Liver (tissue), 8 donors: ENCODE measurements at regions not wholly inside any gene's neighbourhood (a gene's known extent, or its start where the extent isn't known, plus 50 kb on each side); places are given as distances from the start of the nearest gene placed in this dataset.

Experiments used
- DNase-seq: peaks from one replicate; pipeline ENCODE4 v3.0.0-alpha.2; 2017; ENCODE audit warnings: low spot score
- H3K27ac ChIP-seq, 2 donors: one replicate each; pipeline ENCODE4 v1.7.0; 2013; ENCODE audit warnings: inconsistent platforms in 2 of 2, low read length in 2 of 2, control low read depth in 1 of 2, low read depth in 1 of 2, mild to moderate bottlenecking in 1 of 2
- H3K27me3 ChIP-seq, 4 donors: one replicate each; pipeline versions ENCODE4 v1.6.1 to v1.7.0; 2013; ENCODE audit warnings: low read length in 3 of 4, inconsistent platforms in 1 of 4, mild to moderate bottlenecking in 1 of 4, moderate library complexity in 1 of 4; ENCODE audit not compliant: control insufficient read depth in 4 of 4, insufficient read depth in 4 of 4
- H3K36me3 ChIP-seq, 4 donors: one replicate each; pipeline versions ENCODE4 v1.6.1 to v1.7.0; 2013; ENCODE audit warnings: low read length in 3 of 4, mild to moderate bottlenecking in 3 of 4, low read depth in 1 of 4, moderate library complexity in 1 of 4; ENCODE audit not compliant: control insufficient read depth in 4 of 4, insufficient read depth in 3 of 4
- H3K4me1 ChIP-seq, 4 donors: one replicate each; pipeline versions ENCODE4 v1.6.1 to v1.7.0; 2013; ENCODE audit warnings: low read length in 3 of 4, mild to moderate bottlenecking in 3 of 4, moderate library complexity in 1 of 4; ENCODE audit not compliant: control insufficient read depth in 4 of 4, insufficient read depth in 4 of 4
- H3K4me3 ChIP-seq, 3 donors: one replicate each; pipeline versions ENCODE4 v1.6.1 to v1.7.0; 2013; ENCODE audit warnings: low read length in 3 of 3, control low read depth in 1 of 3, low read depth in 1 of 3, mild to moderate bottlenecking in 1 of 3
- H3K9ac ChIP-seq, 2 donors: one replicate each; pipeline ENCODE4 v1.7.0; 2013; ENCODE audit warnings: low read length in 2 of 2, mild to moderate bottlenecking in 2 of 2, moderate library complexity in 2 of 2, control low read depth in 1 of 2, low read depth in 1 of 2
- H3K9me3 ChIP-seq, 4 donors: one replicate each; pipeline versions ENCODE4 v1.6.1 to v1.7.0; 2013; ENCODE audit warnings: low read length in 3 of 4; ENCODE audit not compliant: control insufficient read depth in 4 of 4
- ATF3 ChIP-seq: IDR thresholded peaks from 2 replicates; pipeline ENCODE4 v1.6.1; 2016; ENCODE audit warnings: antibody characterized with exemption
- CTCF ChIP-seq: fragments of 150-350 bp; IDR thresholded peaks from 2 replicates; pipeline ENCODE4 v1.5.1; 2017; ENCODE audit warnings: improper control_type of control experiment, low read depth, low read length; ENCODE audit not compliant: missing input control
- EGR1 ChIP-seq, 2 donors: IDR thresholded peaks; 2 replicates each; pipeline ENCODE4 v1.6.1; 2016 to 2018; ENCODE audit warnings: antibody characterized with exemption in 2 of 2, low read depth in 2 of 2
- FOXA1 ChIP-seq: IDR thresholded peaks from 2 replicates; pipeline ENCODE4 v1.6.1; 2016; ENCODE audit warnings: antibody characterized with exemption
- FOXA2 ChIP-seq: IDR thresholded peaks from 2 replicates; pipeline ENCODE4 v1.6.1; 2016; ENCODE audit warnings: antibody characterized with exemption
- HNF4A ChIP-seq, 2 donors: conservative IDR thresholded peaks; 2 replicates each; pipeline ENCODE4 v1.6.1; 2016; ENCODE audit warnings: antibody characterized with exemption in 2 of 2, mild to moderate bottlenecking in 2 of 2
- HNF4G ChIP-seq: IDR thresholded peaks from 2 replicates; pipeline ENCODE4 v1.6.1; 2016; ENCODE audit warnings: antibody characterized with exemption
- MAX ChIP-seq: IDR thresholded peaks from 2 replicates; pipeline ENCODE4 v1.6.1; 2016; ENCODE audit warnings: antibody characterized with exemption
- NR2F2 ChIP-seq: IDR thresholded peaks from 2 replicates; pipeline ENCODE4 v1.6.1; 2016; ENCODE audit warnings: antibody characterized with exemption
- RAD21 ChIP-seq, 2 donors: IDR thresholded peaks; 2 replicates each; pipeline ENCODE4 v1.6.1; 2016; ENCODE audit warnings: antibody characterized with exemption in 2 of 2, mild to moderate bottlenecking in 2 of 2
- REST ChIP-seq: IDR thresholded peaks from 2 replicates; pipeline ENCODE4 v1.6.1; 2016; ENCODE audit warnings: antibody characterized with exemption, mild to moderate bottlenecking
- RXRA ChIP-seq, 2 donors: IDR thresholded peaks; 2 replicates each; pipeline ENCODE4 v1.6.1; 2017 to 2018; ENCODE audit warnings: antibody characterized with exemption in 2 of 2, mild to moderate bottlenecking in 1 of 2
- TAF1 ChIP-seq: conservative IDR thresholded peaks from 2 replicates; pipeline ENCODE4 v1.6.1; 2016; ENCODE audit warnings: antibody characterized with exemption, mild to moderate bottlenecking
- YY1 ChIP-seq: IDR thresholded peaks from 2 replicates; pipeline ENCODE4 v1.6.1; 2016; ENCODE audit warnings: antibody characterized with exemption, mild to moderate bottlenecking
- ZBTB33 ChIP-seq: IDR thresholded peaks from 2 replicates; pipeline ENCODE4 v1.6.1; 2016; ENCODE audit warnings: antibody characterized with exemption
- WGBS: extraction: QIAGEN DNeasy Blood & Tissue Kit; methylation state at CpG from one replicate; pipeline ENCODE4 v1.1.7; 2013; 5-methylcytosine and 5-hydroxymethylcytosine counted together
- donor health status: healthy.
- donor health status: healthy.
- donor health status: healthy.
- donor health status: healthy.
- donor health status: healthy.

- no peaks in the 10 kb centered on the region for H3K9me3 ChIP-seq
- H3K27me3 ChIP-seq = no peaks in the 10 kb centered on the region
- no peak for TF ChIP-seq FOXA2
- no peak overlapping the region for H3K4me3 ChIP-seq
- no peaks in the 10 kb centered on the region for H3K4me1 ChIP-seq
- 87% methylated on average over 10 of the region's 10 CpGs for WGBS
- no peak overlapping the region for H3K9ac ChIP-seq
- H3K36me3 ChIP-seq = no peaks in the 10 kb centered on the region
- H3K27ac ChIP-seq = no peak overlapping the region
- DNase-seq = no peak
These were observed 124.2 kb downstream of the ZIC5 start for GRCh38 chr13:99847318-99847750.

GRCh38 chr13:99845161-99845874 is 126.2 kb downstream of the ZIC5 start:
- no peak for TF ChIP-seq ATF3
- no peak for TF ChIP-seq RAD21 (IDR thresholded peaks at IDR 0.05)
- WGBS = 96% methylated on average over 29 of the region's 29 CpGs
- DNase-seq = no peak
- H3K27me3 ChIP-seq = no peaks in the 10 kb centered on the region
- no peaks in the 10 kb centered on the region for H3K36me3 ChIP-seq
- H3K4me1 ChIP-seq = no peaks in the 10 kb centered on the region
- H3K9me3 ChIP-seq = no peaks in the 10 kb centered on the region
- no peak overlapping the region for H3K9ac ChIP-seq
- H3K4me3 ChIP-seq = no peak overlapping the region
- H3K27ac ChIP-seq = no peak overlapping the region

GRCh38 chr13:99844421-99844820 is 127.1 kb downstream of the ZIC5 start:
- no peak for DNase-seq
- Histone ChIP-seq H3K27me3 (no peaks in the 10 kb centered on the region), H3K4me1 (no peaks in the 10 kb centered on the region), H3K4me3 (no peak overlapping the region), H3K9ac (no peak overlapping the region), H3K27ac (no peak overlapping the region), H3K9me3 (no peaks in the 10 kb centered on the region), H3K36me3 (no peaks in the 10 kb centered on the region)
- WGBS = 86% methylated on average over 8 of the region's 8 CpGs
- TF ChIP-seq MAX (no peak), EGR1 (IDR thresholded peaks at IDR 0.05; ENCODE audit: low read depth in 2 of 2) (no peak)

GRCh38 chr13:99843872-99844271 is 127.7 kb downstream of the ZIC5 start:
- Histone ChIP-seq H3K27me3 (no peaks in the 10 kb centered on the region), H3K9ac (no peak overlapping the region), H3K9me3 (no peaks in the 10 kb centered on the region), H3K4me3 (no peak overlapping the region), H3K27ac (no peak overlapping the region), H3K36me3 (no peaks in the 10 kb centered on the region), H3K4me1 (no peaks in the 10 kb centered on the region)
- 92% methylated on average over 9 of the region's 9 CpGs for WGBS
- no peak for DNase-seq
- TF ChIP-seq EGR1 (IDR thresholded peaks at IDR 0.05; ENCODE audit: low read depth in 2 of 2) = no peak
- no peak for TF ChIP-seq ZBTB33
- no peak for TF ChIP-seq TAF1
- TF ChIP-seq FOXA1 = no peak
- TF ChIP-seq CTCF = no peak
- no peak for TF ChIP-seq RXRA (IDR thresholded peaks at IDR 0.05)
- no peak for TF ChIP-seq FOXA2
- TF ChIP-seq MAX = no peak
- no peak for TF ChIP-seq NR2F2
- no peak for TF ChIP-seq HNF4A (conservative IDR thresholded peaks at IDR 0.05)
- no peak for TF ChIP-seq REST
- no peak for TF ChIP-seq HNF4G
- no peak for TF ChIP-seq YY1
- TF ChIP-seq ATF3 = no peak
